PC-3 (cell line): ENCODE measurements at regions not wholly inside any gene's neighbourhood (a gene's known extent, or its start where the extent isn't known, plus 50 kb on each side); places are given as distances from the start of the nearest gene placed in this dataset.
A peak's percentile ranks its signal among the peaks of the same experiment; 100 is the strongest.

Source experiments
- ATAC-seq: fragments of 200-7000 bp; cut with Tn5 transposase; 2 replicates; pipeline ENCODE4 v1.9.1; 2020; ENCODE audit warnings: mild to moderate bottlenecking, moderate library complexity
- BruUV-seq: library from RNA; stranded (reverse); fragments of 400-500 nt; replicated peaks from 2 replicates; lab custom pipeline; 2021; lab: Mats Ljungman, UMichigan
- CTCF ChIA-PET: fragments of 300-600 bp; sonication (Branson Sonifier 250); formaldehyde crosslinking; loops from one replicate; lab custom pipeline; 2022; ENCODE audit warnings: antibody characterized with exemption; lab: Charles Lee
- POLR2A ChIA-PET: fragments of 300-600 bp; sonication (Branson Sonifier 250); formaldehyde crosslinking; loops from one replicate; lab custom pipeline; 2022; ENCODE audit warnings: antibody characterized with exemption; ENCODE audit not compliant: unreplicated experiment; lab: Charles Lee
- DNase-seq: peaks from one replicate; pipeline ENCODE4 v3.0.0-alpha.2; 2015
- H2AFZ ChIP-seq: fragments of 300-600 bp; sonication (generic); 2 replicates; pipeline ENCODE4 v1.6.0; 2016; ENCODE audit warnings: antibody characterized with exemption, low read length
- H3F3A ChIP-seq: fragments of 300-600 bp; sonication (generic); one replicate; pipeline ENCODE4 v1.6.0; 2017; ENCODE audit warnings: antibody characterized with exemption, low read length, control low read depth, mild to moderate bottlenecking; ENCODE audit not compliant: unreplicated experiment
- H3K27ac ChIP-seq: fragments of 300-600 bp; sonication (generic); 2 replicates; pipeline ENCODE4 v1.5.1; 2016; ENCODE audit warnings: mild to moderate bottlenecking, low read length
- H3K27me3 ChIP-seq: fragments of 300-600 bp; sonication (generic); 2 replicates; pipeline ENCODE4 v1.6.1; 2016; ENCODE audit warnings: low read length, mixed read lengths
- H3K36me3 ChIP-seq: fragments of 300-600 bp; sonication (generic); 2 replicates; pipeline ENCODE4 v1.6.1; 2016; ENCODE audit warnings: low read depth, mixed run types, low read length, mixed read lengths
- H3K4me1 ChIP-seq: fragments of 300-600 bp; sonication (generic); 2 replicates; pipeline ENCODE4 v1.5.1; 2016; ENCODE audit warnings: low read length; ENCODE audit not compliant: insufficient read depth
- H3K4me2 ChIP-seq: fragments of 300-600 bp; sonication (generic); 2 replicates; pipeline ENCODE4 v1.6.0; 2016; ENCODE audit warnings: low read length
- H3K4me3 ChIP-seq: fragments of 300-600 bp; sonication (generic); 2 replicates; pipeline ENCODE4 v1.5.1; 2016; ENCODE audit warnings: mild to moderate bottlenecking, low read length, mixed read lengths
- H3K79me2 ChIP-seq: fragments of 300-600 bp; sonication (generic); 2 replicates; pipeline ENCODE4 v1.6.1; 2017; ENCODE audit warnings: low read length, mixed read lengths
- H3K9ac ChIP-seq: fragments of 300-600 bp; sonication (generic); 2 replicates; pipeline ENCODE4 v1.6.0; 2016; ENCODE audit warnings: mild to moderate bottlenecking, low read length
- H3K9me2 ChIP-seq: fragments of 300-600 bp; sonication (generic); replicated peaks from 2 replicates; pipeline ENCODE4 v1.6.1; 2016; ENCODE audit warnings: mixed run types, low read length, mixed read lengths
- H3K9me3 ChIP-seq: fragments of 300-600 bp; sonication (generic); 2 replicates; pipeline ENCODE4 v1.6.1; 2016; ENCODE audit warnings: low read length, mixed read lengths
- H4K20me1 ChIP-seq: fragments of 300-600 bp; sonication (generic); 2 replicates; pipeline ENCODE4 v1.6.1; 2016; ENCODE audit warnings: low read length, mixed read lengths
- CTCF ChIP-seq: fragments of 300-600 bp; sonication (generic); conservative IDR thresholded peaks from 2 replicates; pipeline ENCODE4 v1.5.1; 2017; ENCODE audit warnings: antibody characterized with exemption, low read depth, mild to moderate bottlenecking, low read length
- EZH2 ChIP-seq: fragments of 300-600 bp; sonication (generic); IDR thresholded peaks from one replicate; pipeline ENCODE4 v1.6.1; 2017; ENCODE audit warnings: antibody characterized with exemption, mild to moderate bottlenecking, low read length; ENCODE audit not compliant: unreplicated experiment
- EZH2phosphoT487 ChIP-seq: fragments of 300-600 bp; sonication (generic); IDR thresholded peaks from 2 replicates; pipeline ENCODE4 v1.6.1; 2018; ENCODE audit warnings: mild to moderate bottlenecking, antibody characterized with exemption, low read length, borderline replicate concordance
- intact Hi-C: fragments of 100-400 bp; cut with micrococcal nuclease; formaldehyde crosslinking; loops from 2 replicates; pipeline ENCODE4 v1.9.0; 2023

DNA sequence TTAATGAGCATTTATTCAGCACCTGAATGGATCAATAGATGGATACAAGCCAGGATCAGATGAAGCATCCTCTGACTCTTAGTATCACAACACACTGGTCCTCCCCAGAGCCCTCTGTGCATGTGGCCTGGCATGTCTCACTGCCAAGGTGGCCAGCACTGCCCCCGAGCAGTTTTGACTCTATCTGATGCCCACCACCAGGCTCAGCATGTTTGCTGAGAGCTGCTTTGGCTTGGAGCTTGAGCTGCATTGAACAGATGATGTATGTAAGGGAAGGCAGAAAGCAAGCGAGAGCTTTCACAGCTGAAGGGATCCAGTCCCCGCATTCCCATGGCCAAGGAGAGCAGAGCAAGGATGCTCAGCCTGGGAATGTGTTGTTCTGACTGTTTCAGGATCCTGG is 320.3 kb downstream of the BUD13 start:
- TF ChIP-seq CTCF (no peak), EZH2phosphoT487 (no peak), EZH2 (no peak)
- Histone ChIP-seq H3K9ac (no peak overlapping the region), H3K9me3 (no peaks in the 10 kb centered on the region), H3F3A (no peaks in the 10 kb centered on the region), H3K36me3 (no peaks in the 10 kb centered on the region), H4K20me1 (no peaks in the 10 kb centered on the region), H3K4me2 (no peak overlapping the region), H3K79me2 (no peaks in the 10 kb centered on the region), H3K4me1 (no peaks in the 10 kb centered on the region), H3K27ac (no peak overlapping the region), H2AFZ (no peak overlapping the region), H3K4me3 (no peak overlapping the region), H3K9me2 (no peaks in the 10 kb centered on the region), H3K27me3 (0 out of 2 replicates have a peak, but pooled peaks cover 2% of the 10 kb centered on the region)
- POLR2A ChIA-PET: no interaction called here
- ATAC-seq (no peak), DNase-seq (no peak)
- no TSS peak for BruUV-seq
- intact Hi-C loops: no loop called here
- CTCF ChIA-PET: no interaction called here

DNA sequence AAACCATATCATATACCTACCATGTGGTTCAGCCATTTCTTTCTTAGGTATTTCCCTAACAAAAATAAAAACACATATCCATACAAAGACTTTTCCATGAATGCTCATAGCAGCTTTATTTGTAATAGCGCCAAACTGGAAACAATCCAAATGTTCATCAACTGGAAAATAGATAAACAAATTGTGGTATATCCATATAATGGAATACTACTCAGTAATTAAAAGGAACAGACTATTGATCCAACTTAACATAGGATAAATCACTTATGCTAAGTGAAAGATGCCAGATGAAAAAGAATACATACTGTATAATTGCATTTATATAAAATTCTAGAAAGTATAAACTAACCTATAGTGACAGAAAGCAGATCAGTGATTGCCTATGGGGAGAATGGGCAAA is 323.3 kb downstream of the BUD13 start:
- Histone ChIP-seq H2AFZ (no peak overlapping the region), H3K4me3 (no peak overlapping the region), H4K20me1 (no peaks in the 10 kb centered on the region), H3K4me1 (peaks cover 10% of the 10 kb centered on the region), H3K79me2 (no peaks in the 10 kb centered on the region), H3K9me3 (no peaks in the 10 kb centered on the region), H3K27ac (no peak overlapping the region), H3F3A (no peaks in the 10 kb centered on the region), H3K4me2 (no peak overlapping the region), H3K9me2 (0 out of 2 replicates have a peak, but pooled peaks cover 3% of the 10 kb centered on the region), H3K36me3 (no peaks in the 10 kb centered on the region), H3K27me3 (no peaks in the 10 kb centered on the region), H3K9ac (no peak overlapping the region)
- BruUV-seq: no TSS peak
- no peak for TF ChIP-seq CTCF
- POLR2A ChIA-PET: no interaction called here
- CTCF ChIA-PET: no interaction called here
- intact Hi-C loops: no loop called here
- DNase-seq: no peak
- ATAC-seq: no peak

DNA sequence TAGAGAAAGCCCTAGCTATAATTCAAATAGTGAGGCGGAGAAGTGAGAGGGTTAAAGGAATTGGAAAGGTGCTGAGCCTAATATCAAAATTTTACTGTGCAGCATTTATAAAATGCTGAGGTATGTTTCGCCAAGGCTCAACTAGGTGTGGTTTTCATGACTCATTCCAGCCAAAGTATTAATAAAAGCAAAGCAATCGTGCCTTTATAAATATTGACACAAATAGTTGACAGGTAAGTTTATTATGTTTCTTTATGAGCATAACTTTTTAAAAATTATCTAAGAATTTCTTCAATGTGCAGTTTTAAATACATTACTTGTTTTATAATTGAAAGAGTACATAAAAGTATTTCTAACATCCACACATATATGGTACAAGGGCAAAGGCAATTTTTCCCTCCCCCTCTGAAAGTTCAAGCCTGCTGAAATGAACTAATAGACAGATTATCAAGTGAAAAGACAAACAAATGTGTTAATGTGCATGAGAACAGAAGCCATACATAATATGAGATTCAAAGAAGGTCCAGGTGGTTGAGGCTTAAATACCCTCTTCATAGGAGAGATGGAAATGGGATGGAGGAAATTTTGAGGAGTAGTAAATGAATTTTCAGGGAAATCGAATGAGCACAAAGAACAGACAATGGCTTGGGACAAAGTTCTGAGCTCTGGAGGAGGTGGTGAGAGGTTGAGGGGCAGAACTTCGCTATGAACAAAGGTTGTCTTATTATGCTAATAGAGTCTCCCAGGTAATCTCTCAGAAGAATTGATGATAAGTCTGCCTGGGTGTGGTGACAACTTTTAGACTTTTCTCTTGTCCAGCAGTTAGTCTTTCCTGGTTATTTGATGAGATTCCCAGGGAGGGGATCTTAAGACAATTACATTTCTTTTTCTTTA is 326.5 kb downstream of the BUD13 start:
- POLR2A ChIA-PET: no interaction called here
- intact Hi-C loops: no loop called here
- H2AFZ ChIP-seq: no peak overlapping the region

More for the DNA sequence above, 326.5 kb downstream of the BUD13 start:
- H3K79me2 ChIP-seq: no peaks in the 10 kb centered on the region
- peak; percentile 42 for DNase-seq
- no peak overlapping the region for H3K4me2 ChIP-seq
- ATAC-seq: no peak
- H4K20me1 ChIP-seq: no peaks in the 10 kb centered on the region
- H3F3A ChIP-seq: no peaks in the 10 kb centered on the region
- TF ChIP-seq EZH2phosphoT487 (no peak), CTCF (no peak), EZH2 (no peak)
- no peak overlapping the region for H3K27ac ChIP-seq
- H3K9me2 ChIP-seq: 0 out of 2 replicates have a peak, but pooled peaks cover 3% of the 10 kb centered on the region
- H3K4me1 ChIP-seq: peaks cover 10% of the 10 kb centered on the region
- H3K27me3 ChIP-seq: no peaks in the 10 kb centered on the region
- no peak overlapping the region for H3K9ac ChIP-seq
- BruUV-seq: no TSS peak
- no peaks in the 10 kb centered on the region for H3K9me3 ChIP-seq
- CTCF ChIA-PET: no interaction called here
- H3K4me3 ChIP-seq: no peak overlapping the region
- H3K36me3 ChIP-seq: no peaks in the 10 kb centered on the region
